GM03348 (cell line): ENCODE measurements at regions not wholly inside any gene's neighbourhood (a gene's known extent, or its start where the extent isn't known, plus 50 kb on each side); places are given as distances from the start of the nearest gene placed in this dataset.
"Not testable (repeated sequence)": the region's sequence is repeated elsewhere in the genome, so short reads cannot be mapped to it uniquely, and the experiment has no call there.

Experiments used
- DNase-seq: peaks from one replicate; pipeline ENCODE4 v3.0.0; 2012; ENCODE audit warnings: low spot score

DNA sequence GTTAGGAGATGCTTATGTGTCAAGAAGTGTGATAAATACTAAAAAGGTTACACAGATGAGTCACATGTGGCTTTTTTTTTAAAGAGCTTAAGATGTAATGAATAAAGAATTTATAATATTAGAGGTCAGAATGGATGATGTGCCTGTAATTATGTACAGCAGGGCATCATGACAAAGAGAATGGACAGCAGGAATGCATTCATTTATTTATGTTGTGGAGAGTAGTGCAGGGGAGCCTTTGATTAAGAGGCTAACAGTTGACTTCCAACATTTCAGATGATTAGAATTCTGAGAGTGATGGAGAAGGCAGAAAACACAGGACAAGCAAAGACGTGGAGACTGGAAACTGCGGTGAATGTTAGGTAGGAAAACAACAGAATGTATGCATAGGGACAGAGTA is 691.4 kb upstream of the POM121L12 start:
- DNase-seq: no peak

DNA sequence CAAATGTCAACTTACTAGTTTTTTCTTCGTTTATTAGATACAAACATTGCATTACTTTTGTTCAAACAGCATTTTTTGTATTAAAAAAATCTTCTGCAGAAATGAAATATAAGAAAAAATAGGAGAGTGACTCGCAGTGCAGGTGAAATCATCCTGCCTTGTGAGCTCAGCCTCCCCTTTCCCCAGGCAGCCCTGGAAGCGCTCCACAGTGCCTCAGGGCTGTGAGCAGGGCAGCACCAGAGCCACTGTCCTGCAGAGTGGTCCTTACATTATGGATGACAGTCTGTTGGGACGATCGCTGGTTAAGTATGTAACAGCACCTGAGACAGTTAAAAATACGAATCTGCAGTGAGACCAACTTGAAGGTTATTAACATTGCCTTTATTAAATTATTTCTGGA is 695.4 kb upstream of the POM121L12 start:
- no peak for DNase-seq

DNA sequence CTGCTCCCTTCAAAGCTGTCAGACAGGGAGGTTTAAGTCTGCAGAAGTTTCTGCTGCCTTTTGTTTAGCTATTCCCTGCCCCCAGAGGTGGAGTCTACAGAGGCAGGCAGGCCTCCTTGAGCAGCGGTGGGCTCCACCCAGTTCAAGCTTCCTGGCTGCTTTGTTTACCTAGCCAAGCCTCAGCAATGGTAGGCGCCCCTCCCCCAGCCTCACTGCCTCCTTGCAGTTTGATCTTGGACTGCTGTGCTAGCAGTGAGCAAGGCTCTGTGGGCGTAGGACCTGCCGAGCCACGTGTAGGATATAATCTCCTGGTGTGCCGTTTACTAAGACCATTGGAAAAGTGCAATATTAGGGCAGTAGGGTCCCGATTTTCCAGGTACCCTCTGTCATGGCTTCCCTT is 707.1 kb upstream of the POM121L12 start:
- not testable (repeated sequence) for DNase-seq

DNA sequence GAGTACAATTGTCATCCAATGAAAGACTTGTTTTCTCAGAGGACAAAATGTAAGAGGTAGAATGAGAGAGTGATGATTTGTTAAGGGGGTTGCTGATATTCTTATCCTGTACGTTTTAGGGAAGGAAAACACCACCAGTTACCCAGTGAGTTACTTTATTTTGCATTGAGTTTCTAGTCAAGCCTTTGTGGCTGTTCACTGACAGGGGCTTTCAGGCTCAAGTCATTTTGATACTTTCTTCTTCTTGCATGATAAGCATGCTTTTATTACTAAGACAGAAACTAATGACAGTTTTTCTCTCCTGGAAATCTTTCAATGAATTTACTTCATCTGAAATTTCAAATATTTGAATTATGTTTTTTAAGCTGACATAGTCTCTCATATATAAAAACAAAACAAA is 710.2 kb upstream of the POM121L12 start:
- no peak for DNase-seq

DNA sequence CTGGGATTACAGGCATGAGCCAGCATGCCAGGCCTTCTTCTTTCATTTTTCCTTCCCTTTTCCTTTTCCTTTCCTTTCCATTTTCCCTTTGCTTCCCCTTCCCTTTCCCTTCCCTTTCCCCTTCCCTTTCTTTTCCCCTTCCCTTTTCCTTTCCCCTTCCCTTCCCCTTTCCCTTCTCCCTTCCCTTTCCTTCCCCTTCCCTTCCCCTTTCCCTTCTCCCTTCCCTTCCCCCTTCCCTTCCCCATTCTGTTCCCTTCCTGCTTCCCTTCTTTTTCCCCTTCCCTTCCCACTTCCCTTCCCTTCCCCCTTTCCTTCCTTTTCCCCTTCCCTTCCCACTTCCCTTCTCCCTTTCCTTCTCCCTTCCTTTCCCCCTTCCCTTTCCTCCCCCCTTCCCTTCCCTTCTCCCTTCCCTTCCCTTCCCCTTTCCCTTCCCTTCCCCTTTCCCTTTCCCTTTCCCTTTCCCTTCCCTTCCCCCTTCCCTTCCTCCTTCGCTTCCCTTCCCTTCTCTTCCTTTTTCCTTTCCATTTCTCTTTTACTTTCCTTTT is 712.2 kb upstream of the POM121L12 start:
- no peak for DNase-seq

DNA sequence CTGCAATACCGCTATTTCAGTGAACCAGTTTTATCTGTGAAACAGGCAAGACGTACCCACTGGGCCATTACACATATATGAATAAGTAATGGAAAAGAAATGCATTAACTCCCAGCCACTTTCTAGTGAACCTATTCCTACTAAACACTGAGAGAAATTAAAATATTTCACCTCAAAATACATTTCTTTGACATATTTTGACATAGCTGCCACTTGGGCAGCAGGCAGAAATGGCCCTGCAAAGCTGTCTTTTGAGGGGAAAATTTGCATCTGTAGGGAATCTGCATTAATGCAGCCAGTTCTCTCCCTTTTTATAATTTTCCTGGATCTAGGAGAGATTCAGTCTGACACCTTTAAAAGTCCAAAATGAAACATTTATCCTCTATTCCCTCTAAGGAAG is 714.8 kb upstream of the POM121L12 start:
- DNase-seq: no peak

DNA sequence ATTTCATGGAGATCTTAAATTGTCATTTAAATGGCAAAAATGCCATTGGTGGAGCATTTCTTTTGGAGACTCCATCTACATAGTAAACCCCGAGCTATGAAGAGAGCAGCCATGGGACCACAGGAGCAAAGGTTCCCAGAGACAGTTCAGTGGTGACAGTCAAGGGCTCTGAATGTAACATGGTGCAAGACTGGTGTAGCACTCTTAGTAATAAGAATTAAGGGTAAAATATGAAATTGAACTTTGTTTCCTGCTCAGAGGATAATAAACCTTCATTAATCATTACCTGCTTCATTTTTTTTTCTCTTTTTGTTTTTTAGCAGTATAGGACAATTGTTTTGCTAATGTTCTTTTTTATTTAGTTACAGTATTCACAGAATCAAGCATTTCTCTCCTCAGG is 717.5 kb upstream of the POM121L12 start:
- DNase-seq: no peak

DNA sequence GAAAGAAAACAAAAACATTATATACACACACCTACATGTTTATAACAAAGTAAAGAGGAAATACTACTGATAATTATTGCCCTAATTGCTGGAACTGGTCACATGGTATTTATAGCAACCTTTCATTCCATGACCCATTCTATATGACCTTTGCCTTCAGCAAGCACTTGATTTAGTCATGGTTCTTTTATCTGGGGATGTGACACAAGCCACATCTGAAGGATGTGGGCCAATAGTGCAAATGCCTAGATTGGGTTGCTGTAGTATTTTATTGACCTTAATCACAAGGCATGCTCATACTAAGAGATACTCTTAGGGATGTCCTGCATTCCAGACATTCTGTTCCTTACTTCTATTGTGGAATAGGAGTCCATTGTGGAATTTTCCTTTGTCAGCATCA is 723.5 kb upstream of the POM121L12 start:
- DNase-seq: no peak

DNA sequence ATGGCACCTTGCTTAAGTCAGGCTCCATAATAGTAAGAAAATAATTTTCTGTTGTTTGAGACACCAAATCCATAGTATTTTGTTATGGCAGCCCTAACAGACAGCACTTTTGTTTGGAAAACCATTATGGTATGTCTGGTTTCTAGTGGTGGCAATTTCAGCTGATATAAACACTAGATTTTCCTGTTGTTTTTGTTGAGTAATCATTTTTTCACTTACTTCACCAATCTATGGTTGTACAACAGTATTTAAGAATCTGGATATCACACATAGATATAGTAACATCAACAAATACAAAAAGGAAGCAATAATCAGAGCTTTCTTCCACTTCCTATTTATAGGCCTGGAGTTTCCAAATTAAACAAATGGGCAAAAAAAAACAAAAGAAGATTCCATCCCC is 725.8 kb upstream of the POM121L12 start:
- DNase-seq: no peak

DNA sequence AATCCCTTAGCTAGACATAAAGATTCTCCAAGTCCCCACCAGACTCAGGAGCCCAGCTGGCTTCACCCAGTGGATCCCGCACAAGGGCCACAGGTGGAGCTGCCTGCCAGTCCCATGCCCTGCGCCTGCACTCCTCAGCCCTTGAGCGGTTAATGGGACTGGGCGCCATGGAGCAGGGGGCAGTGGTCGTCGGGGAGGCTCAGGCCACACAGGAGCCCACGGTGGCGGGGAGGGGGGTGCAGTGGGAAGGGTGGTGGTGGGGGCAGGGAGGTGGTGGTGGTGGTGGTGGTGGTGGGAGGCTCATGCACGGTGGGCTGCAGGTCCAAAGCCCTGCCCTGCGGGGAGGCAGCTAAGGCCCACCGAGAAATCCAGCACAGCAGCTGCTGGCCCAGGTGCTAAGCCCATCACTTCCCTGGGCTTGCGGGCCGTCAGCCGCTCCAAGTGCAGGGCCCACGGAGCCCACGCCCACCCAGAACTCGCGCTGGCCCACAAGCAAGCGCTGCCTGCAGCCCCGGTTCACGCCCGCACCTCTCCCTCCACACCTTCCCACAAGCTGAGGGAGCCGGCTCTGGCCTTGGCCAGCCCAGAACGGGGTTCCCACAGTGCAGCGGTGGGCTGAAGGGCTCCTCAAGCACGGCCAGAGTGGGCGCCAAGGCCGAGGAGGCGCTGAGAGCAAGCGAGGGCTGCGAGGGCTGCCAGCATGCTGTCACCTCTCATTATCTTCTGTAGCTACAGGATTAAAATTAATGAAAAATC is 732.5 kb upstream of the POM121L12 start:
- no peak for DNase-seq

DNA sequence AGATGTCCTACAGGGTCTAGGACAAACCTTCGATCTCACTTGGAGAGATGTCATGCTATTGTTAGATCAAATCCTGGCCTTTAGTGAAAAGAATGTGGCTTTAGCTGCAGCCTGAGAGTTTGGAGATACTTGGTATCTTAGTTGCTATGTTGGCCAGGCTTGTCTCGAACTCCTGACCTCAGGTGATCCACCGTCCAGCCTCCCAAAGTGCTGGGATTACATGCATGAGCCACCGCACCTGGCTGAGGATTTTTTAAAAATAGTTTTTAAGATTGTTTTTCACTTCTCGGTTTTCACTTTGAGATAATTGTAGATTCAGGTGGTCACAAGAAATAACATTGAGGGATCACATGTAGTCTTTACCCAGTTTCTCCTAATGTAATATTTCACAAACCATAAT is 738.3 kb upstream of the POM121L12 start:
- DNase-seq: no peak

DNA sequence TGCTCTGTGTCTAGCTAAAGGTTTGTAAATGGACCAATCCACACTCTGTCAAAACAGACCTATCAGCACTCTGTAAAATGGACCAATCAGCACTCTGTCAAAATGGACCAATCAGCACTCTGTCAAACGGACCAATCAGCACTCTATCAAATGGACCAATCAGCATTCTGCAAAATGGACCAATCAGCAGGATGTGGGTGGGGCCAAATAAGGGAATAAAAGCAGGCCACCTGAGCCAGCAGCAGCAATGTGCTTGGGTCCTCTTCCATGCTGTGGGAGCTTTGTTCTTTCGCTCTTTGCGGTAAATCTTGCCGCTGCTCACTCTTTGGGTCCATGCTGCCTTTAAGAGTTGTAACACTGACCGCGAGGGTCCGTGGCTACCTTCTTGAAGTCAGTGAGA is 740.5 kb upstream of the POM121L12 start:
- no peak for DNase-seq

DNA sequence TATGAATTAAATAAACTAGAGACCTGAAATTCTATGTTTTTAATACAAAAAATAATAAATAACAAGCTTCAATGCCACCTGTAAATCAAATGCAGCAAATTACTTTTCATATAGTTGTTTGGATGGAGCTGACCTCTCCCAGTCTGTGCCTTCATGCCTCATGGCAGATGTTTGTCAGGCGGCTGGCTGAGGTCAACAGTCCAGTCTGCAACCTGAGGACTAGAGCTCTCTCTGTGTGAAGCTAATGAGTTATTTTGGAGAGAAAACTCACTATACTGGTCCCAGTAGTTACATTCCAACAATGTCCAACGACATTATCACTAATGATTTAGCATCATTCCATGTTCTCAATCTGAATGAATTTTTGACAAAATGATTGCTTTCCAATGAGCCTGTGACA is 746.2 kb upstream of the POM121L12 start:
- no peak for DNase-seq

DNA sequence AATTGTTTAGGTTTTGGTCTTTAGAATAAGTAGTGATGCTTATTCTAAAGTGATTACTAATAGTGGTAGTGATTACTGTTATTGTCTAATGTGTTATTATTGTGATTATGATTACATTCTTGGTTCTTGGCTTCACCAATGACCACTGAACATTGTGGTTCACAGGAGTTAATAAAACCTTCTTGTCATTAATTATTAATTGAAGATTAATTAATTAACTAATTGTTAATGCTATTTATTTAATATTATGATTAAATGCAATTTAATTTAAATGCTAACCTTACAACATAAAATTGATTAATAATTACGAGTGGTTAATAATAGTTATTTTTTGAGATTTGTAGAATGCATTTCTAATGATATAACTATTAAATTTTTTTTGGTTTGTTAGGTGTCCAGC is 747.7 kb upstream of the POM121L12 start:
- DNase-seq: no peak

DNA sequence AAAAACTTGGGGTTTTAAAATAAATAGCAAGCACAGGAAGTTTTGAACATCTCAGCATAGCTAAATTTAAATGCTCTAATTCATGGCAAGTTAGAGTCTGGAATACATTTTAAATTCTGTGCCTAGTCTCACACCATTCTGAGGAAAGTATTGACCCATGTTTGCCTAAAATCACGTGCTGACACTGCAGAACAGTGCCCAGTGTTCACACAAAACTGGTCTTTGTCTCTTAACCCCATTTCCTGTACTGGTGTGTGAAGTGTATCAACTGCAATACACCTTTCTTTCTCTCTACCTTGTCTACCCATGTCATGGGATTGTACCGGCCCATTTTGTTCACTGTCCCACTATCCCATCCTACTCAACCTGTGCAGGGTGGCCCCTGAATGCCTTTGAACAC is 749.7 kb upstream of the POM121L12 start:
- DNase-seq: no peak

DNA sequence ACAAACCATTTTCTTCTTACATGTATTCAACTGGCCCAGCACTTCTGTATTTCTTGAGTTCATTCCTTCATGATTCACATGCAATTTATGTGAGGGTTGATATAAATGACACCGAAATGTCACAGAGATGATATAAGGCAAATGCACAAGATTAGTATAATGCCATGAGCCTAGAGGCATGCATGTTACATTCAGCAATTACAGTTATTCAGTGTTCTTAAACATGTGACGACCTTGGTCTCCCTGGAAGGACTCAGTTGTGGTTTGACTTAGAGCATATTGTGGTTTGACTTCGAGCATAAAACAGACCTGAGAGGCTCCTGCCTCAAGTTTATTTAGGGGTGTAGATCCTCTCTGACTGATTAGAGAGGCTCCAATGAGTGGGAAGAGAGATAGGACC is 752.1 kb upstream of the POM121L12 start:
- no peak for DNase-seq

DNA sequence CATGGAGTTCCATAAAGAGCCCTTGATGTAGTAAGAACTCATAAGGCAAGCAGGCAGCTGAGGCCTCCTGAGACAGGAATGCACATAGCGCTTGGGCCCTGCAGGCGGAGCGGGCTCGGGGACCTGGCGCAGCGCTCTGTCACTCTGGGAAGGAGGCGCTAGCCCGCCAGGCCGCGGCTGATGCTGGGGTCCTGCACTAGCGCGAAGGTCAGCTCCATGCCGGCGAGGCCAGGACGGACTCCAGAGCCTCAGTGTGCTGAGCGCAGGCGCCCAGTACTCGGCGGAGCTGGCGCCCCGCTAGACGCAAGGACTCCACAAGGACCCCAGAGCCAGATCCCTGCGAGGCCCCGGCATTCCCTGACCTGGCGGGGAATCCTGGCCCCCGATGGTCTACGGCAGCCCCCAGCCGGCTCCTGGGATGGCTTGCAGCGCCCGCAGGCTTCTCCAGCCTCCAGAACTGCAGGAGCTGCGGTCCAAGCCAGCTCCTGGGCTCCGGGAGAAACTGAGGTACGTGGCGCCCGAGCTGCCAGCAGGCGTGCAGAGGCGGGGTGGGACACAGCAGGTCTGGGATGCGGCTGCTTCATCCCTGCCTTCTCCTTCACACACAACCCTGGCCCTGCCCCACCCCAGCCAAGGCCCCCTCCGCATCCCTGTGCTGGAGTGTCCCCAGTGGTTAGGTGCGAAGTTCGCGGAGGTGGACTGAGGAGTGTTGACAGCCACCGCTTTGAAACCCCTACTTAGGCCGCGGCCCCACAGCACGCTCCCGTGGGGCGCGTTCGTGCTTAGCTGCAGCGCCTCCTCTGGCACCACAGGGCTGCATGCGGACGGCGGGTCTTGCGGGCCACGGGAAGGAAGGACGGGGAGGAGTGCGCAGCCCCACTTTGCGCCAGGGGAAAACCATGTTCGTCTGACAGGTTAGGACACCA is 761.5 kb upstream of the POM121L12 start:
- no peak for DNase-seq

DNA sequence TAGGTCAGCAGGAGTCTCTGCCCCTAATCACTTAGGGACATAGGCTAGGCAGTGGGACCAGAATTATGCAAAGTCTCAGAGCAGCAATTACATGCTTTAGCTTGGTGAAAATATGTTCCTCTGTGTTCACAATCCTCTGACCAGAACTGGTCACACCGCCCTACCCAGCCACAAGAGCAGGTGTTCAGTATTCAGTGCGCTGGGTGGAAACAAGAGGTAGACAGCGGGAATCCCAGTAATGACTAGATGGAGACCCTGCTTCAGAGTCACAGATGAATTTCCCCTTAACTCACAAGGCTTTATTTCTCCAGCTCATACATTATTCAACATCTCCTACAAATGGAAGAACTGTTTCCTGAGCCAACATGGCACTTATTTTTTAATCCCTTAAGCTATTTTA is 763.7 kb upstream of the POM121L12 start:
- no peak for DNase-seq

DNA sequence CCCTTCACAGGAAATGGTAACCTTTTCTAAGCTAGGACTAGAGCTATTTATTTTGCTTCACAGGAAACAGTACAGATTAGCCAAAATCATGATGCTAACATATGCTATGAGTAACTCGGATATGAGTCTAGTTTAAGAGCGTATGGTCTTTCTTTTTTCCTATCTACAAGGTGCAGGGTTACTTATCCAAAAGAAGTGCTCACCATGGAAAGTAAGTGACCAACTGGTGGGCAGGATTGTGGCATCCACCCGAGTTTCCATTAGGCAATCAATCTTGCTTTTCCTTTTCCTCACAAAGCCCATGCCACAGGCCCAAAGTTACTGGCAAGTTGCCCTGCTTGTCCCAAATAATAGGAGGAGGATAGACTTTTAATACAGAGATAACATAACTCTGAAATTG is 765.1 kb upstream of the POM121L12 start:
- no peak for DNase-seq

DNA sequence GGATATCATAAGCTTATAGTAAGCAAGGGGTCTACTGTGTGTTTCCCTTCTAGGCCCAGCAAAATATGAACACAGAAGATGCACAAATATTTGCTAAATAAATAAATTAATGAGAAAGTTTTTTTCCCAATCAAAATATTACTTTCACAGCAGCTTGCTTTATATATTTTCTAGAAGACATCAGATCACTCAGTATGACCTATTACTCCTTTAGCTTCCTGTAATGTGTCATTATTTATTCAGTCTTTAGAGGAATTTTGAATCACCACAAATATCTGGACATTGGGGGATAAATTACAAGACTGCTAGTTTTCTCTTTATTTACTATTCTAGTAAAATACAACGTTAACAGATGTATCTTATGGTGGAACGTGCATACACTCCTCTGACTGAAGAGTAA is 765.8 kb upstream of the POM121L12 start:
- DNase-seq: no peak

DNA sequence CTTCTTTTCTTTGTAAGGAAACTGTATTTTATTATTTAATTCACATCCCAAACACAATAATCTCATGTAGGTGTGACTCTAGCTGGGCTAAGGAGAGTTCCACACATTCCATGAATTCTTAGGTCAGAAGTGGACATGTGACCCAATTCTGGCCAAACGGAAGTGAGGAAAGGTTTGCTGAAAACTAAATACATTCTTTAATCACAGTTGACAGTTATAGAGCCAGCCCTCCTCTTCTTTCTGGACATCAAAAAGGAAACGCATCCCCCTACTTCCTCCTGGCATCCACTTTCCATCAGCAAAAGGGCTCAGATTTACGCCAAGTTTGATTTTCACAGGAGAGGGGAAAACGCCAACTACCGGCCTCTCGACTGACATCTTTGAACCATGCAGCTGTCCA is 774.4 kb upstream of the POM121L12 start:
- DNase-seq: no peak

DNA sequence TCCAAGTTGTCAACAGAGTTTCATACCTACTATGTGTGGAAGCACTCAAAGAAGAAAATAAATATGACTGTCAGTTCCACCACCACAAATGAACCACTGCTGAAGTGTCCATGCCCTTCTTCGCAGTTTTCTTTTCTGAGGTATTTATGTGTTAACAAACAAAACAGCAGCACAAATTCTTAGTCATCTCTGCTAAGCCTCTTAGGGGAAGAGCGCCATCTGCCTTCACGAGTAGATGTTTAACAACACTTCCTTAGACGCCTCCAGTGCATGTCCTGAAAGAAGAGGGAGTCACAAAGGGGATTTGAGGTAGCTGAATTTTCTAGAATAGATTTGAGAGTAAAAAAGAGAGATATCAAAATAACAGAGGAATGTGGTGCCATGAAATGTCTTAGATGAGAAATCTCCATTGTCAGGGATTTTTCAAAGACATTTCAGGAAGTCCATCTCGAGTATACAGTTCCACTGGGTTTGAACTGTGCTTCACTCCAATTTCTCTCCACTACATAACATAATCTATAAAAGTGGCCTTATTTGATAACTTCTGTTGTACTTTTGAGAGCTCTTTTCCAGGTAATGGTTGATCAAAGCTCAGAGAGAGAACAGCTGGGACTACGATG is 775.3 kb upstream of the POM121L12 start:
- no peak for DNase-seq

DNA sequence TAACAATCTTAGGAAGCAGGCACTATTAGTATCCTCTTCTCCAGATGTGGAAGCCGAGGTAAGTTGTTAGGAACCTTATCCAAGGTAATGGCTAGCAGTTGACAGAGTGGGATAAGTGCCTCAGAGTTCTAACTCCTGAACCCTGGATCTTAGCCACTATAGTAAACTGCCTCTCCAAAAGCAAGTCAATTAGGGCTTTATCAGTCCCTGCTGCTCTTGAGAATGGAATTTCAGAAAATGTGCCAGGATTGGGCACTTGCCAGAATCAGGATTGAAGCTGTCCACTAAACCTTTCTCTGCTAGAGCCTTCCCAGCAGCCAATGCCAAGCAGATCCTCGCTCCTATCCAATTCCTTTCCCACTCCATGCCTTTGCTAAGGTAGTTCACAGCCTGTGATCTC is 777.5 kb upstream of the POM121L12 start:
- no peak for DNase-seq
